HEK293T (cell line): ENCODE measurements at regions not wholly inside any gene's neighbourhood (a gene's known extent, or its start where the extent isn't known, plus 50 kb on each side); places are given as distances from the start of the nearest gene placed in this dataset.

Source experiments
- CTCF ChIA-PET: fragments of 350-600 bp; formaldehyde crosslinking; extraction: SDS; loops from one replicate; lab custom pipeline; 2021; ENCODE audit warnings: antibody characterized with exemption, inconsistent platforms; lab: Yijun Ruan, JAX
- POLR2A ChIA-PET: fragments of 350-600 bp; formaldehyde crosslinking; extraction: SDS; loops from one replicate; lab custom pipeline; 2020; ENCODE audit warnings: antibody characterized with exemption, inconsistent platforms; lab: Yijun Ruan, JAX
- DNase-seq: peaks from one replicate; pipeline ENCODE4 v3.0.0; 2012; ENCODE audit warnings: mixed read lengths; ENCODE audit errors: extremely low spot score
- ARNT ChIP-seq: fragments of 450-650 bp; IDR thresholded peaks from 2 replicates; pipeline ENCODE4 v1.6.1; 2017; ENCODE audit warnings: mild to moderate bottlenecking
- BHLHE40 ChIP-seq: fragments of 450-650 bp; IDR thresholded peaks from 2 replicates; pipeline ENCODE4 v1.6.1; 2016; ENCODE audit warnings: mild to moderate bottlenecking, moderate library complexity, borderline replicate concordance
- CTBP1 ChIP-seq: fragments of 450-650 bp; IDR thresholded peaks from 2 replicates; pipeline ENCODE4 v1.6.1; 2016; ENCODE audit warnings: borderline replicate concordance
- ELF4 ChIP-seq: fragments of 450-650 bp; IDR thresholded peaks from 2 replicates; pipeline ENCODE4 v1.6.1; 2017; ENCODE audit warnings: antibody characterized with exemption
- FOXA1 ChIP-seq: fragments of 450-650 bp; IDR thresholded peaks from 2 replicates; pipeline ENCODE4 v1.6.1; 2016; ENCODE audit warnings: mild to moderate bottlenecking
- FOXK2 ChIP-seq: fragments of 450-650 bp; IDR thresholded peaks from 2 replicates; pipeline ENCODE4 v1.6.1; 2016; ENCODE audit warnings: mild to moderate bottlenecking
- FOXM1 ChIP-seq: fragments of 450-650 bp; IDR thresholded peaks from 2 replicates; pipeline ENCODE4 v1.6.1; 2017; ENCODE audit warnings: mild to moderate bottlenecking, borderline replicate concordance
- HDGF ChIP-seq: fragments of 450-650 bp; IDR thresholded peaks from 2 replicates; pipeline ENCODE4 v1.6.1; 2017; ENCODE audit warnings: antibody characterized with exemption, borderline replicate concordance
- L3MBTL2 ChIP-seq: fragments of 450-650 bp; conservative IDR thresholded peaks from 2 replicates; pipeline ENCODE4 v1.6.1; 2016; ENCODE audit warnings: mild to moderate bottlenecking
- LEF1 ChIP-seq: fragments of 450-650 bp; IDR thresholded peaks from 2 replicates; pipeline ENCODE4 v1.6.1; 2017; ENCODE audit warnings: mild to moderate bottlenecking, borderline replicate concordance
- NFRKB ChIP-seq: fragments of 450-650 bp; IDR thresholded peaks from 2 replicates; pipeline ENCODE4 v1.6.1; 2016; ENCODE audit warnings: mild to moderate bottlenecking, moderate library complexity
- PKNOX1 ChIP-seq: fragments of 450-650 bp; IDR thresholded peaks from 2 replicates; pipeline ENCODE4 v1.6.1; 2016
- SP1 ChIP-seq: fragments of 450-650 bp; IDR thresholded peaks from 2 replicates; pipeline ENCODE4 v1.6.1; 2017
- SUZ12 ChIP-seq: fragments of 450-650 bp; IDR thresholded peaks from 2 replicates; pipeline ENCODE4 v1.6.1; 2016; ENCODE audit warnings: mild to moderate bottlenecking
- TARDBP ChIP-seq: fragments of 450-650 bp; IDR thresholded peaks from 2 replicates; pipeline ENCODE4 v1.6.1; 2016
- ZNF384 ChIP-seq: fragments of 450-650 bp; IDR thresholded peaks from 2 replicates; pipeline ENCODE4 v1.6.1; 2016

- no peak for DNase-seq
- no peak for TF ChIP-seq HDGF
- no peak for TF ChIP-seq L3MBTL2
- no peak for TF ChIP-seq ELF4
- no peak for TF ChIP-seq FOXA1
- no peak for TF ChIP-seq SP1
- no peak for TF ChIP-seq CTBP1
- no peak for TF ChIP-seq NFRKB
- no peak for TF ChIP-seq ZNF384
- TF ChIP-seq BHLHE40, result no peak
- no peak for TF ChIP-seq FOXM1
- no peak for TF ChIP-seq PKNOX1
- no peak for TF ChIP-seq ARNT
- TF ChIP-seq SUZ12, result no peak
- TF ChIP-seq LEF1, result no peak
- TF ChIP-seq TARDBP, result no peak
- no peak for TF ChIP-seq FOXK2
- ChIA-PET CTCF (no interaction called here), POLR2A (no interaction called here)
These were observed 85.9 kb downstream of the NTMT2 start for GRCh38 chr1:170231662-170232061.

GRCh38 chr1:170238704-170239391 is 93.1 kb downstream of the NTMT2 start:
- ChIA-PET POLR2A (no interaction called here), CTCF (no interaction called here)
- TF ChIP-seq ZNF384, result no peak
- no peak for TF ChIP-seq PKNOX1
- TF ChIP-seq BHLHE40, result no peak
- no peak for TF ChIP-seq NFRKB
- DNase-seq, result no peak

GRCh38 chr1:170239445-170239844 is 93.7 kb downstream of the NTMT2 start:
- DNase-seq, result no peak
- TF ChIP-seq FOXM1 (no peak), ZNF384 (no peak), L3MBTL2 (no peak), PKNOX1 (no peak), SP1 (no peak), FOXA1 (no peak), TARDBP (no peak), SUZ12 (no peak), ELF4 (no peak), HDGF (no peak), CTBP1 (no peak)
- POLR2A ChIA-PET, result no interaction called here
- CTCF ChIA-PET, result no interaction called here

GRCh38 chr1:170240409-170240808 is 94.7 kb downstream of the NTMT2 start:
- POLR2A ChIA-PET, result no interaction called here

GRCh38 chr1:170241266-170241851 is 95.6 kb downstream of the NTMT2 start:
- TF ChIP-seq ELF4, result no peak
- no peak for TF ChIP-seq LEF1
- TF ChIP-seq L3MBTL2, result no peak
- no peak for TF ChIP-seq FOXA1
- TF ChIP-seq BHLHE40, result no peak
- no peak for TF ChIP-seq PKNOX1
- TF ChIP-seq SP1, result no peak
- no peak for TF ChIP-seq FOXK2
- no peak for TF ChIP-seq HDGF
- no peak for TF ChIP-seq FOXM1
- no peak for TF ChIP-seq NFRKB
- TF ChIP-seq ZNF384, result no peak
- no peak for TF ChIP-seq CTBP1
- no peak for TF ChIP-seq SUZ12
- CTCF ChIA-PET, result no interaction called here
- no peak for DNase-seq
- POLR2A ChIA-PET, result no interaction called here

More at GRCh38 chr1:170240409-170240808, 94.7 kb downstream of the NTMT2 start:
- CTCF ChIA-PET, result no interaction called here
- DNase-seq, result no peak
- TF ChIP-seq ZNF384 (no peak), PKNOX1 (no peak), FOXM1 (no peak), LEF1 (no peak), SP1 (no peak), TARDBP (no peak), BHLHE40 (no peak), FOXK2 (no peak), FOXA1 (no peak), NFRKB (no peak), CTBP1 (no peak), ARNT (no peak), L3MBTL2 (no peak), SUZ12 (no peak)
